ENCODE measurements at regions not wholly inside any gene's neighbourhood (a gene's known extent, or its start where the extent isn't known, plus 50 kb on each side); places are given as distances from the start of the nearest gene placed in this dataset.

GRCh38 chr6:90960324-90960723, 373.5 kb upstream of the MAP3K7 start:
- no peak for DNase-seq (ENCODE audit: low read depth in 2 of 3, low spot score in 1 of 3)

- DNase-seq (ENCODE audit: low read depth in 2 of 3, low spot score in 1 of 3): no peak
Measured at GRCh38 chr6:90955246-90955645, 368.4 kb upstream of the MAP3K7 start.

GRCh38 chr6:90953405-90954161, 366.7 kb upstream of the MAP3K7 start:
- no peak for DNase-seq (ENCODE audit: low read depth in 2 of 3, low spot score in 1 of 3)

- no peak for DNase-seq (ENCODE audit: low read depth in 2 of 3, low spot score in 1 of 3)
Measured at GRCh38 chr6:90952176-90952575, 365.3 kb upstream of the MAP3K7 start.

GRCh38 chr6:90948540-90948939, 361.7 kb upstream of the MAP3K7 start:
- DNase-seq (ENCODE audit: low read depth in 2 of 3, low spot score in 1 of 3): no peak

GRCh38 chr6:90947184-90948064, 360.6 kb upstream of the MAP3K7 start:
- DNase-seq (ENCODE audit: low read depth in 2 of 3, low spot score in 1 of 3): no peak

GRCh38 chr6:90941885-90942284, 355.0 kb upstream of the MAP3K7 start:
- DNase-seq (ENCODE audit: low read depth in 2 of 3, low spot score in 1 of 3): no peak

GRCh38 chr6:90940812-90941481, 354.1 kb upstream of the MAP3K7 start:
- DNase-seq (ENCODE audit: low read depth in 2 of 3, low spot score in 1 of 3): peak in 1 of 3 donors; percentile 3

- no peak for DNase-seq (ENCODE audit: low read depth in 2 of 3, low spot score in 1 of 3)
Measured at GRCh38 chr6:90939906-90940305, 353.0 kb upstream of the MAP3K7 start.

- no peak for DNase-seq (ENCODE audit: low read depth in 2 of 3, low spot score in 1 of 3)
Measured at GRCh38 chr6:90938122-90938521, 351.2 kb upstream of the MAP3K7 start.

GRCh38 chr6:90936286-90936685, 349.4 kb upstream of the MAP3K7 start:
- no peak for DNase-seq (ENCODE audit: low read depth in 2 of 3, low spot score in 1 of 3)

- DNase-seq (ENCODE audit: low read depth in 2 of 3, low spot score in 1 of 3): no peak
Measured at GRCh38 chr6:90934966-90935365, 348.1 kb upstream of the MAP3K7 start.

GRCh38 chr6:90934081-90934480, 347.2 kb upstream of the MAP3K7 start:
- no peak for DNase-seq (ENCODE audit: low read depth in 2 of 3, low spot score in 1 of 3)

- no peak for DNase-seq (ENCODE audit: low read depth in 2 of 3, low spot score in 1 of 3)
Measured at GRCh38 chr6:90932351-90932750, 345.5 kb upstream of the MAP3K7 start.

GRCh38 chr6:90928051-90928450, 341.2 kb upstream of the MAP3K7 start:
- DNase-seq (ENCODE audit: low read depth in 2 of 3, low spot score in 1 of 3): no peak

GRCh38 chr6:90925726-90926125, 338.9 kb upstream of the MAP3K7 start:
- DNase-seq (ENCODE audit: low read depth in 2 of 3, low spot score in 1 of 3): no peak

- DNase-seq (ENCODE audit: low read depth in 2 of 3, low spot score in 1 of 3): no peak
Measured at GRCh38 chr6:90922325-90922724, 335.5 kb upstream of the MAP3K7 start.

- DNase-seq (ENCODE audit: low read depth in 2 of 3, low spot score in 1 of 3): no peak
Measured at GRCh38 chr6:90918361-90918760, 331.5 kb upstream of the MAP3K7 start.

- no peak for DNase-seq (ENCODE audit: low read depth in 2 of 3, low spot score in 1 of 3)
Measured at GRCh38 chr6:90917376-90917775, 330.5 kb upstream of the MAP3K7 start.

GRCh38 chr6:90916968-90917367, 330.1 kb upstream of the MAP3K7 start:
- no peak for DNase-seq (ENCODE audit: low read depth in 2 of 3, low spot score in 1 of 3)

- DNase-seq (ENCODE audit: low read depth in 2 of 3, low spot score in 1 of 3): no peak
Measured at GRCh38 chr6:90915224-90915915, 328.5 kb upstream of the MAP3K7 start.

All from stimulated activated CD4-positive, alpha-beta T cell treated with anti-CD3 and anti-CD28 coated beads, Interleukin-12 subunit alpha, Interleukin-12 subunit beta, amount 100 ng/mL, for 48 hours (primary cell).